IMR-90 (cell line): ENCODE measurements at regions not wholly inside any gene's neighbourhood (a gene's known extent, or its start where the extent isn't known, plus 50 kb on each side); places are given as distances from the start of the nearest gene placed in this dataset.
"Not testable (repeated sequence)": the region's sequence is repeated elsewhere in the genome, so short reads cannot be mapped to it uniquely, and the experiment has no call there.

Source experiments
- ATAC-seq: fragments of 200-7000 bp; cut with Tn5 transposase; 2 replicates; pipeline ENCODE4 v1.9.1; 2020; ENCODE audit warnings: low read depth, mild to moderate bottlenecking, moderate library complexity
- BruUV-seq: library from RNA; stranded (reverse); fragments of 400-500 nt; replicated peaks from 2 replicates; lab custom pipeline; 2021; lab: Mats Ljungman, UMichigan
- CTCF ChIA-PET: fragments of 300-600 bp; formaldehyde crosslinking; extraction: SDS; loops from one replicate; lab custom pipeline; 2021; ENCODE audit warnings: antibody characterized with exemption; lab: Yijun Ruan, JAX
- POLR2A ChIA-PET: fragments of 300-600 bp; sonication (Branson Sonifier 250); formaldehyde crosslinking; loops from one replicate; lab custom pipeline; 2022; ENCODE audit warnings: antibody characterized with exemption; ENCODE audit not compliant: unreplicated experiment; lab: Charles Lee
- DNase-seq: peaks from one replicate; pipeline ENCODE4 v3.0.0; 2013
- H2AFZ ChIP-seq: replicated peaks from 2 replicates; pipeline ENCODE3; 2013; ENCODE audit warnings: low read length, mild to moderate bottlenecking; ENCODE audit not compliant: poor library complexity
- H2AK5ac ChIP-seq: 2 replicates; pipeline ENCODE4 v1.6.1; 2013; ENCODE audit warnings: low read depth, low read length, inconsistent platforms
- H2AK9ac ChIP-seq: replicated peaks from 2 replicates; pipeline ENCODE3; 2013; ENCODE audit warnings: mild to moderate bottlenecking, low read depth, low read length, moderate library complexity; ENCODE audit not compliant: poor library complexity
- H2BK120ac ChIP-seq: 2 replicates; pipeline ENCODE4 v1.6.1; 2013; ENCODE audit warnings: low read depth, low read length, inconsistent platforms
- H2BK15ac ChIP-seq: 3 replicates; pipeline ENCODE4 v1.6.1; 2013; ENCODE audit warnings: low read depth, low read length, inconsistent platforms
- H2BK20ac ChIP-seq: 2 replicates; pipeline ENCODE4 v1.6.1; 2013; ENCODE audit warnings: low read depth, mild to moderate bottlenecking, inconsistent platforms, low read length, moderate library complexity
- H2BK5ac ChIP-seq: 2 replicates; pipeline ENCODE4 v1.6.1; 2013; ENCODE audit warnings: mild to moderate bottlenecking, low read depth, low read length, inconsistent platforms; ENCODE audit not compliant: poor library complexity, severe bottlenecking
- H3K14ac ChIP-seq: replicated peaks from 2 replicates; pipeline ENCODE4 v1.6.1; 2013; ENCODE audit warnings: low read depth, low read length, inconsistent platforms
- H3K18ac ChIP-seq: 2 replicates; pipeline ENCODE4 v1.6.1; 2013; ENCODE audit warnings: low read depth, low read length, control low read depth
- H3K23ac ChIP-seq: 2 replicates; pipeline ENCODE4 v1.6.1; 2013; ENCODE audit warnings: low read depth, low read length, inconsistent platforms
- H3K27ac ChIP-seq: 2 replicates; pipeline ENCODE4 v1.5.1; 2013; ENCODE audit warnings: mild to moderate bottlenecking, control low read depth, low read length; ENCODE audit not compliant: insufficient read depth
- H3K27me3 ChIP-seq: 2 replicates; pipeline ENCODE4 v1.6.1; 2013; ENCODE audit warnings: low read length; ENCODE audit not compliant: control insufficient read depth, insufficient read depth
- H3K36me3 ChIP-seq: 2 replicates; pipeline ENCODE4 v1.6.1; 2013; ENCODE audit warnings: low read length, mixed read lengths; ENCODE audit not compliant: control insufficient read depth, insufficient read depth
- H3K4ac ChIP-seq: 2 replicates; pipeline ENCODE4 v1.6.1; 2013; ENCODE audit warnings: low read depth, low read length, inconsistent platforms
- H3K4me1 ChIP-seq: 2 replicates; pipeline ENCODE4 v1.6.1; 2013; ENCODE audit warnings: low read length, mixed read lengths; ENCODE audit not compliant: control insufficient read depth, insufficient read depth
- H3K4me2 ChIP-seq: 2 replicates; pipeline ENCODE4 v1.6.1; 2013; ENCODE audit warnings: low read depth, mild to moderate bottlenecking, control low read depth, low read length, moderate library complexity
- H3K4me3 ChIP-seq: 2 replicates; pipeline ENCODE4 v1.5.1; 2013; ENCODE audit warnings: low read depth, mild to moderate bottlenecking, control low read depth, low read length, moderate library complexity; ENCODE audit not compliant: insufficient read depth
- H3K56ac ChIP-seq: 2 replicates; pipeline ENCODE4 v1.6.1; 2013; ENCODE audit warnings: low read length, inconsistent platforms; ENCODE audit not compliant: insufficient read depth; ENCODE audit errors: extremely low read depth
- H3K79me1 ChIP-seq, 2 experiments: 2 replicates each; pipeline ENCODE4 v1.6.1; 2013; ENCODE audit warnings: low read length in 2 of 2, inconsistent platforms in 1 of 2, low read depth in 1 of 2
- H3K9ac ChIP-seq: 2 replicates; pipeline ENCODE4 v1.6.1; 2013; ENCODE audit warnings: low read depth, low read length, control low read depth
- H3K9me1 ChIP-seq: 2 replicates; pipeline ENCODE4 v1.6.1; 2013; ENCODE audit warnings: low read length, inconsistent platforms; ENCODE audit not compliant: insufficient read depth
- H3K9me3 ChIP-seq: 2 replicates; pipeline ENCODE4 v1.6.1; 2013; ENCODE audit warnings: low read length; ENCODE audit not compliant: control insufficient read depth, insufficient read depth
- H4K20me1 ChIP-seq: 2 replicates; pipeline ENCODE4 v1.6.1; 2013; ENCODE audit warnings: low read length, inconsistent platforms; ENCODE audit not compliant: insufficient read depth
- H4K5ac ChIP-seq: 2 replicates; pipeline ENCODE4 v1.6.1; 2013; ENCODE audit warnings: mild to moderate bottlenecking, low read depth, low read length, control low read depth
- H4K8ac ChIP-seq, 2 experiments: 2 replicates each; pipeline ENCODE4 v1.6.1; 2013; ENCODE audit warnings: low read depth in 2 of 2, low read length in 2 of 2, control low read depth in 1 of 2, inconsistent platforms in 1 of 2
- H4K91ac ChIP-seq: 2 replicates; pipeline ENCODE4 v1.6.1; 2013; ENCODE audit warnings: low read depth, low read length, inconsistent platforms; ENCODE audit not compliant: insufficient read depth
- WGBS, 2 experiments: methylation state at CpG; one replicate each; pipeline versions ENCODE4 v1.1.5 to v1.1.7; 2013; ENCODE audit warnings: missing lambda C conversion rate in 2 of 2; ENCODE audit not compliant: insufficient read length in 1 of 2; ENCODE audit errors: extremely low coverage in 2 of 2; 5-methylcytosine and 5-hydroxymethylcytosine counted together
- dilution Hi-C: fragments of 300-500 bp; cut with HindIII; formaldehyde crosslinking; loops from one replicate; pipeline ENCODE4 v1.14.3; 2018; ENCODE audit warnings: low sequenced_read_pairs; ENCODE audit not compliant: unreplicated experiment
- in situ Hi-C: fragments of 300-500 bp; cut with MboI; formaldehyde crosslinking; loops from 3 replicates; pipeline ENCODE4 v1.14.3; 2019; ENCODE audit warnings: low sequenced_read_pairs, inconsistent platforms, mixed read lengths
- intact Hi-C: fragments of 100-400 bp; cut with micrococcal nuclease; formaldehyde crosslinking; loops from 2 replicates; pipeline ENCODE4 v1.10.0; 2022

- H3K27me3 ChIP-seq, H3K4me1 ChIP-seq, H3K4me3 ChIP-seq, H3K18ac ChIP-seq, intact Hi-C loops, H3K4me2 ChIP-seq, H3K56ac ChIP-seq, H2BK120ac ChIP-seq, H4K20me1 ChIP-seq, H2AFZ ChIP-seq, H4K5ac ChIP-seq, H2BK20ac ChIP-seq, H4K8ac ChIP-seq, H2AK9ac ChIP-seq, H3K9me1 ChIP-seq, H3K79me1 ChIP-seq, H3K36me3 ChIP-seq, H2AK5ac ChIP-seq, POLR2A ChIA-PET, CTCF ChIA-PET, dilution Hi-C loops, H2BK15ac ChIP-seq, ATAC-seq, H3K4ac ChIP-seq, H3K23ac ChIP-seq, H3K9ac ChIP-seq, BruUV-seq, H3K27ac ChIP-seq, H3K9me3 ChIP-seq, H4K91ac ChIP-seq, H3K14ac ChIP-seq, in situ Hi-C loops, H2BK5ac ChIP-seq: not testable (repeated sequence)
- DNase-seq = peak; percentile 28
- no CpG with 5 or more reads among the region's 2 CpGs for WGBS, 2 experiments
Measured at GRCh38 chr9:40097992-40098391, 742.5 kb downstream of the SPATA31A1 start.

GRCh38 chr9:40106003-40106782 lies 750.7 kb downstream of the SPATA31A1 start:
- H2BK5ac ChIP-seq = peak overlapping the region; percentile 10
- H2BK15ac ChIP-seq, H2AFZ ChIP-seq, H3K27me3 ChIP-seq, BruUV-seq, CTCF ChIA-PET, H4K8ac ChIP-seq, H2BK20ac ChIP-seq, H3K79me1 ChIP-seq, H3K36me3 ChIP-seq, H3K18ac ChIP-seq, H3K14ac ChIP-seq, H3K9me3 ChIP-seq, intact Hi-C loops, H3K4me1 ChIP-seq, H3K4ac ChIP-seq, H3K23ac ChIP-seq, H2BK120ac ChIP-seq, dilution Hi-C loops, H4K5ac ChIP-seq, H2AK5ac ChIP-seq, POLR2A ChIA-PET, H3K9me1 ChIP-seq, H2AK9ac ChIP-seq, in situ Hi-C loops, H4K20me1 ChIP-seq, H4K91ac ChIP-seq, H3K56ac ChIP-seq: not testable (repeated sequence)
- peak overlapping the region; percentile 52 for H3K4me3 ChIP-seq
- peak overlapping the region; percentile 52 for H3K27ac ChIP-seq
- H3K9ac ChIP-seq = peak overlapping the region; percentile 60
- 0 out of 2 replicates have a peak overlapping the region, but pooled peaks have one; percentile 6 for H3K4me2 ChIP-seq
- ATAC-seq (peak; percentile 79), DNase-seq (peak; percentile 54)
- WGBS, 2 experiments = no CpG with 5 or more reads among the region's 71 CpGs
